Fibroblast of lung (primary cell): ENCODE measurements at regions not wholly inside any gene's neighbourhood (a gene's known extent, or its start where the extent isn't known, plus 50 kb on each side); places are given as distances from the start of the nearest gene placed in this dataset.

Source experiments
- DNase-seq, 2 donors: peaks; one replicate each; pipeline versions ENCODE4 v3.0.0 to v3.0.0-alpha.2; 2010; ENCODE audit warnings: low read depth in 2 of 2
- H2AFZ ChIP-seq: 2 replicates; pipeline ENCODE4 v1.5.1; 2012; ENCODE audit warnings: low read length, control low read depth, inconsistent platforms
- H3K27ac ChIP-seq: 2 replicates; pipeline ENCODE4 v1.5.1; 2011; ENCODE audit warnings: low read length, control low read depth; ENCODE audit not compliant: insufficient read depth
- H3K27me3 ChIP-seq: 2 replicates; pipeline ENCODE4 v1.5.1; 2011; ENCODE audit warnings: mild to moderate bottlenecking, low read length; ENCODE audit not compliant: control insufficient read depth, insufficient read depth
- H3K36me3 ChIP-seq: 2 replicates; pipeline ENCODE4 v1.5.1; 2011; ENCODE audit warnings: low read length; ENCODE audit not compliant: control insufficient read depth, insufficient read depth
- H3K4me1 ChIP-seq: 2 replicates; pipeline ENCODE4 v1.5.1; 2011; ENCODE audit warnings: low read length; ENCODE audit not compliant: control insufficient read depth, insufficient read depth; ENCODE audit errors: extremely low read depth
- H3K4me2 ChIP-seq: 2 replicates; pipeline ENCODE4 v1.5.1; 2011; ENCODE audit warnings: low read length, control low read depth; ENCODE audit not compliant: insufficient read depth; ENCODE audit errors: extremely low read depth
- H3K4me3 ChIP-seq, 4 experiments: fragments of 200-600 bp in 1 of 4; sonication (generic) in 1 of 4; replicated peaks in 1 of 4; 2 replicates each; pipeline ENCODE4 v1.5.1; 2011 to 2016; ENCODE audit warnings: low read length in 4 of 4, low read depth in 3 of 4, mild to moderate bottlenecking in 3 of 4, control low read depth in 2 of 4, inconsistent platforms in 1 of 4, mixed read lengths in 1 of 4; ENCODE audit not compliant: insufficient read depth in 1 of 4; ENCODE audit errors: control extremely low read depth in 1 of 4
- H3K79me2 ChIP-seq: 2 replicates; pipeline ENCODE4 v1.5.1; 2012; ENCODE audit warnings: mild to moderate bottlenecking, low read length, inconsistent platforms; ENCODE audit not compliant: control insufficient read depth, insufficient read depth
- H3K9ac ChIP-seq: 2 replicates; pipeline ENCODE4 v1.5.1; 2011; ENCODE audit warnings: mild to moderate bottlenecking, low read length, control low read depth; ENCODE audit not compliant: insufficient read depth
- H3K9me3 ChIP-seq: 2 replicates; pipeline ENCODE4 v1.5.1; 2012; ENCODE audit warnings: low read depth, low read length; ENCODE audit not compliant: control insufficient read depth, insufficient read depth
- H4K20me1 ChIP-seq: 2 replicates; pipeline ENCODE4 v1.5.1; 2011; ENCODE audit warnings: low read length; ENCODE audit not compliant: control insufficient read depth, insufficient read depth; ENCODE audit errors: extremely low read depth
- CTCF ChIP-seq, 2 donors: IDR thresholded peaks in 1 of 2; conservative IDR thresholded peaks in 1 of 2; 1 replicate in 1 of 2; 2 replicates in 1 of 2; pipeline ENCODE4 v1.5.1; 2011 to 2012; ENCODE audit warnings: low read length in 2 of 2, control low read depth in 1 of 2, inconsistent platforms in 1 of 2, low read depth in 1 of 2, mild to moderate bottlenecking in 1 of 2
- EZH2 ChIP-seq: IDR thresholded peaks from 2 replicates; pipeline ENCODE4 v1.5.1; 2012; ENCODE audit warnings: low read length, control low read depth, mild to moderate bottlenecking; ENCODE audit errors: missing control alignments

GRCh38 chrX:39904816-39905537 lies 192.8 kb downstream of the BCOR start:
- H3K9ac ChIP-seq: no peak overlapping the region
- no peak overlapping the region for H2AFZ ChIP-seq

GRCh38 chrX:39905538-39905891 lies 192.2 kb downstream of the BCOR start:
- Histone ChIP-seq H4K20me1 (no peaks in the 10 kb centered on the region), H3K9me3 (no peaks in the 10 kb centered on the region), H3K4me1 (peaks cover 13% of the 10 kb centered on the region), H3K4me2 (no peak overlapping the region), H3K27me3 (no peaks in the 10 kb centered on the region), H3K9ac (no peak overlapping the region), H3K36me3 (no peaks in the 10 kb centered on the region), H2AFZ (no peak overlapping the region), H3K27ac (no peak overlapping the region), H3K4me3 (no peak overlapping the region), H3K79me2 (no peaks in the 10 kb centered on the region)
- TF ChIP-seq EZH2 (no peak), CTCF (conservative IDR thresholded peaks at IDR 0.05 in 1 of 2, IDR thresholded peaks at IDR 0.05 in 1 of 2; ENCODE audit: low read depth in 1 of 2, low read length in 2 of 2) (no peak)
- peak; percentile 30 to 69 for DNase-seq

More at GRCh38 chrX:39904816-39905537, 192.8 kb downstream of the BCOR start:
- Histone ChIP-seq H3K27me3 (no peaks in the 10 kb centered on the region), H3K4me3 (no peak overlapping the region), H3K4me1 (peaks cover 13% of the 10 kb centered on the region), H4K20me1 (no peaks in the 10 kb centered on the region), H3K4me2 (no peak overlapping the region), H3K79me2 (no peaks in the 10 kb centered on the region), H3K9me3 (no peaks in the 10 kb centered on the region), H3K27ac (no peak overlapping the region), H3K36me3 (no peaks in the 10 kb centered on the region)
- DNase-seq: peak in 1 of 2 donors; percentile 8
- TF ChIP-seq EZH2 (no peak), CTCF (conservative IDR thresholded peaks at IDR 0.05 in 1 of 2, IDR thresholded peaks at IDR 0.05 in 1 of 2; ENCODE audit: low read depth in 1 of 2, low read length in 2 of 2) (no peak)

- Histone ChIP-seq H4K20me1 (no peaks in the 10 kb centered on the region), H3K9me3 (no peaks in the 10 kb centered on the region), H3K36me3 (no peaks in the 10 kb centered on the region), H2AFZ (no peak overlapping the region), H3K27ac (no peak overlapping the region), H3K4me2 (no peak overlapping the region), H3K4me3 (no peak overlapping the region), H3K27me3 (no peaks in the 10 kb centered on the region), H3K4me1 (peaks cover 13% of the 10 kb centered on the region), H3K9ac (no peak overlapping the region), H3K79me2 (no peaks in the 10 kb centered on the region)
- TF ChIP-seq EZH2 (no peak), CTCF (conservative IDR thresholded peaks at IDR 0.05 in 1 of 2, IDR thresholded peaks at IDR 0.05 in 1 of 2; ENCODE audit: low read depth in 1 of 2, low read length in 2 of 2) (no peak)
- no peak for DNase-seq
These were observed 191.8 kb downstream of the BCOR start for GRCh38 chrX:39905946-39906345.
